ENCODE measurements at regions not wholly inside any gene's neighbourhood (a gene's known extent, or its start where the extent isn't known, plus 50 kb on each side); places are given as distances from the start of the nearest gene placed in this dataset.

- TF ChIP-seq CTCF (IDR thresholded peaks at IDR 0.05; ENCODE audit: low read depth, low read length) (no peak), POLR2A (IDR thresholded peaks at IDR 0.05; ENCODE audit: extremely low read depth, insufficient read length) (no peak), MAX (IDR thresholded peaks at IDR 0.05; ENCODE audit: low read depth, low read length) (no peak)
These were observed 287.4 kb upstream of the SEMA3D start for GRCh38 chr7:85474234-85474633.

All from NB4 (cell line).